Stimulated activated CD8-positive, alpha-beta memory T cell treated with anti-CD3 and anti-CD28 coated beads, Interleukin-15, amount 100 ng/mL, for 48 hours (primary cell): ENCODE measurements at regions not wholly inside any gene's neighbourhood (a gene's known extent, or its start where the extent isn't known, plus 50 kb on each side); places are given as distances from the start of the nearest gene placed in this dataset.

Source experiments
- DNase-seq, 2 donors: peaks; one replicate each; pipeline ENCODE4 v3.0.0-alpha.2; 2020; ENCODE audit warnings: low read depth in 2 of 2

DNA sequence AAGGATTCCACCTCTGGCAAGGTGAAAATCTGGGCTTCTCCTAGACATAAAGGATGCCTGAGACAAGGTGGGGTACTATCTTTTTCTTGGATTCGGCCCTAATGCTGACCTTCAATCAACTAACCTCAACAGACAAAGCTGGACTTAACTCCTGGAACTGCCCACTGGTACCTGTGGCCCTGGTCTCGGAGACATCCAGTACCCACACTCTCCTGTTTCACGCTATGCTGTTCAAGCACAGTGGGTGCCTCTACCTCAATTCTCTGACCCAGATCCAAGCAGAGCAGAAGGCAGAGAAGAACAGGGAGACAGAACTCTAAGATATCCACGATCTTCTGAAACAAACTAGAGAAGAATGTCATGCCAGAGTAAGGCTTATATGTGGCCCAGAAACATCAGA lies 189.8 kb upstream of the FOXQ1 start:
- no peak for DNase-seq

DNA sequence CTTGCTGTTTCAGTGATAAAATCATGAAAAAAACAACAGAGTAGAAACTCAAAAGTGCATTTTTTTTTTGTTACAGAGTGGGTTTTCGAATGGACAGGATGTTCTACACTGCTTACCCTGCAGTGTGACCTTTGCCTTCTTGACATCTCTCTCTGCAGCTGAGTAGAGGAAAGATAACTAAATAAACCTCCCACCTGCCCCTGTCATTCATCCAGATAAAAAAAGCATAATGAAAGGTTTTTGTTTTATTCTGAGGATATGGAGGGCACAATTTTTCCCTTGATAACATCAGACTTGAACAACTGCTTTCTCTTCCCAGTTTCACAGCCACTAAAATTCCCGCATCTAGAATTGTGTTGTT lies 193.6 kb upstream of the FOXQ1 start:
- DNase-seq: no peak

- DNase-seq: no peak
Observed at GRCh38 chr6:1117530-1118286, 194.2 kb upstream of the FOXQ1 start.

GRCh38 chr6:1116149-1116548 lies 195.7 kb upstream of the FOXQ1 start:
- DNase-seq: no peak

GRCh38 chr6:1113916-1114540 lies 197.9 kb upstream of the FOXQ1 start:
- DNase-seq: no peak

- no peak for DNase-seq
Observed at GRCh38 chr6:1111361-1111760, 200.5 kb upstream of the FOXQ1 start.

GRCh38 chr6:1110941-1111349 lies 201.0 kb upstream of the FOXQ1 start:
- DNase-seq: no peak

- DNase-seq: no peak
Observed at GRCh38 chr6:1110164-1110563, 201.7 kb upstream of the FOXQ1 start.

GRCh38 chr6:1109134-1109533 lies 202.8 kb upstream of the FOXQ1 start:
- DNase-seq: no peak

DNA sequence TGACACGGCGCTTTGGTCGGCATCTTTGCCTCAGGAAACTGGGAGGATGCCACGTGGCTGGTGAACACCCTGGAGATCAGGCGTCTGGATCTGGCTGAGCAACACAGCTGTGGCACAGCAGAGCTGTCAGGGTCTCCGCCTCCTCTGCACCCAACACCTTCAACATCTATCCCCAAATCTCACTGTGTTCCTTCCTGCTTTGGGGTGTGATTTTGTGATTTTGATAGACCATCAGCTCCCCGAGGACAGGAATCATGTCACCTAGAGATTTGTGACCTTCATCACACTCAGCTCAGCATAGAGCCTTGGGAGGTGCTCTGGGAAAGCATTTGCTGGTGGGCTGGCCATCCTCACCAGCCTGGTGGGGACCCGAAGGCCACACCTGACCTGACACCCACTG lies 203.7 kb upstream of the FOXQ1 start:
- DNase-seq: no peak

GRCh38 chr6:1107578-1107977 lies 204.3 kb upstream of the FOXQ1 start:
- no peak for DNase-seq

DNA sequence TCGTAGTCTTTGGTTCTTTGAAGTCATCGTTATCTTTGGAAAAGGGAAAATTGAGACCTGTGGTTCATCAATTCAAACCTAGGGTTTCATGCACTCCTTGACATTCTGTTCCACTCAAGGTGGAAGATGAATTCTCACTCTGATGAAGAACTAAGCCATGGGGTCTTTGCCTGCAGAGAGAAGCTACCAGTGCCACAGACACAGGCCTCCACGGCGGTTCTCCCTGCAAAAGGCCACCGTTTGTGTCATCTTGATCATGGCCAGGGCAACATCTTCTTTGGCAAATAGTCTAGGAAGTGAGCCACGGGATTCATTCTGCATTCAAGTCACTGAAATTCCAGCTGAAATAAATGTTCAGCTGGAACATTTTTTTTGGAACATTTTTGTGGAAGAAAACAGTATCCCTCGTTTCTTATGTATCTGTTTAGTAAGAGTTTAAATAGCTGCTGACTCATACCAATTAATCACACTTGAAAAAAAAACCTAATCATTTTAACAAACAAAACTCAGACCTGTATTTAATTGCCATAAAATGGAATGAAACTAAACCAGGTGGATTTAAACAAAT lies 206.0 kb upstream of the FOXQ1 start:
- DNase-seq: no peak

DNA sequence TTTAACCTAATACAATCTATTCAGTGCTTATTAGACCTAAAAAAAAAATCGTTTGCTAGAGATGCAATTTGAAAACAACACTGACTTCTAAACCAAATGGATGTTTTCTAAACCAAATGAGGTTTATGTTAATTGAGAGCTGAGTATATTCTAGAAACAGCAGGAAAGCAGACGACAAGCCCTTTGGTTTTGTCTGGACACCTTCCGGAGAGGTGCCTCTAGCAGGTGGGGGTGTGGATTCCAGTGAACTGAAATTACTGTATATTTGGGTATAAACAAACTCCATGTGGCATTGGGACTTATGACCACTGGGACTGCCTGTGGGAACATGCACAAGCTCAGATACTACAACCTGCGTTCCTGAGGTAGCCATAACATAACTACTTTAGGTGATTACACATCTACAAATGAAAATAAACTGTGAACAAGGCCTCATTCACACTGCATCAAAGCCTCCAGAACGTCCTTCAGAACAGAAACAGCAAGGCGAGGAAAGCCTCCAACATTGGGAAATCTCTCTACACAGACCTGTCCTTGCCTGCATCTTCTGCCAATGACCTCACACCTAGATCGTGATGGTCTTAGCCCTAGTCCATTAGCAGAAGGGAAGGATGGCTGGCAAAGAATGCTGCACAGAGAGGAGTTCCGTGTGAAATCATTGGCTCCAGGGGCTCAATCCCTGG lies 206.8 kb upstream of the FOXQ1 start:
- DNase-seq: no peak

DNA sequence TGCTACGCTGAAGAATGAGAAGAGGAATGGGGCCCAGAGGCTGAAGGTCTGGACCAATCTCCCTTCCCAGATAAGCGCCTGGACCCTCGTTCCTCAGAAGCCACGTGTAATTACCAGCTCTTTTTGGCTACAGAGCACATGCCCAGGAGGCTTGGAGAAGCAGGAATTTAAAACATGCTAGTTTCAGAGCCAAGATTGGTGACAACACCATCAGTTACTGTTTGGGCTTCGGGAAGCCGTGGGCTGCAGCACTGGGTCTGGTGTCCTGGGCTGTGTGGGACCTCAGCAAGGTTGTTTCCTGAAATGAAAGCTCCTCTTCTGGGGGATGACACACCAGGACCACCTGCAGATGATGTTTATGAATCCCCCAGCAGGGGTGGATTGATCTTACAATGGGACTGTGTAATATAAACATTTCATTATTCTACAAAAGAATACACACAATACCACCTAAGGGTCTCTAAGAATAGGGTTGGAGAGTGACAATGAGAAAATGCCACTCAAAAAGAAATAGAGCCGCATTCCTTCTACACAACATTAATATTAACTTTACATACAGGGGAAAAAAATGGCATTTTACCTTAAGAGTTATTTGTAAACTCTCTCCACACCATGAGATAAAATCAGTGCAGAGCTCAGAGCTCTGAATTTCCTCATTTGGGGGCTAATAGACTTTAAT lies 207.8 kb upstream of the FOXQ1 start:
- no peak for DNase-seq

GRCh38 chr6:1103021-1103420 lies 208.9 kb upstream of the FOXQ1 start:
- DNase-seq: no peak

GRCh38 chr6:1100269-1100668 lies 211.6 kb upstream of the FOXQ1 start:
- DNase-seq: no peak

GRCh38 chr6:1099264-1099663 lies 212.6 kb upstream of the FOXQ1 start:
- no peak for DNase-seq

DNA sequence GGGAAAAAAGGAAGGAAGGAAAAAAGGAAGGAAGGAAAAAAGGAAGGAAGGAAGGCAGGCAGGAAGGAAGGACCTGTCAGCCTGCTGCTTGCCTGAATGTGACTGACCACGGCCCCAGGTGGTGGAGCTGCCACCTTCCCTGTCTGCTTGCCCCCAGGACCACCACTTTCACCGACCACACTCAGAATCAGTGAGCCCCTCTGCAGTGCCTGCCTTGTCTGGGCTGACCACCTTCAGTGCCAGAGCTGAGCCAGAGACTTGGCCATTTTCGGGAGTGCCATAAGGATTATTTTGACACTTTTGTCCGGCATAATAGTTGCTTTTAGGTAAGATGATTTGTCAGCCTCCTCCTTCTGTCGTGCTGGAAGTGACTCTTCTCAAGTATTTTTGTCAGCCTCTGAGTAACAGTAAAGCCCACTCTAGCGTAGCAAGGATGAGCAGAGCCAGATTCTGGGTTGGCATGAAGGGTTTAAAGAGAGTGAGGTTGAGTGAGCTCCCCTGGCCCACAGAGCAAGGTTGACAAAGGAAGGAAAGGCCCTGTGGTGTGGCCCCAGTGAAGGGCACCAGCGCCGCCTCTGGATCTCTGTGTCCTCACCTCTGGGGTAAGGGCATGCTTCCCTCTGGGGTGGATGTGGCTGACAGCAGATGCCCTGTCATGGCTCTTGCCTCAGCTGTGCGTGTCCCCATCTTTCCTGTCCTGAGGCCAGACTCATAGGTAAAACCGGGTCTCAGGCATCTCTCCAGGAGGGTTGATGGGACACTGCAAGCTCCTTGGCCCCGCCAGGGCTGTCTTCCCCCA lies 214.7 kb upstream of the FOXQ1 start:
- DNase-seq: no peak

DNA sequence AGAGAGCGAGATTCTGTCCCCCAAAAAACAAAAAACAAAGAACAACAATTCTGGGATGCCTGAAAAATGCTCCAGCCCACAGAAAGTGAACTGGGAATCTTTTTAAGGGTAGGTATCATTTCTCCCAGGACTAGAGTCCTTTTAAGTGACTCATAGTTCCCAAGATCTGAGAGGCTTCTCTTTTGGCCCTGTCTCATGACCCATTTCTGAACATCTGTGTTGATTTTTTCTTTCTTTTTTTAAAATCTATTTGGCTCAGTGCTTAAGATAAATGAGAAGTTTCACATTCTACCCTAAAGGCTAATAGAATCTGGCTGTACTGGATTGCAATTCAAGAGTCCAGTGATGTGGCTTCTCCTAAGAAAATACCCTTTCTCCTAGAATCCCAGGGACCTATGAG lies 217.6 kb upstream of the FOXQ1 start:
- no peak for DNase-seq

- no peak for DNase-seq
Observed at GRCh38 chr6:1091900-1092299, 220.0 kb upstream of the FOXQ1 start.

DNA sequence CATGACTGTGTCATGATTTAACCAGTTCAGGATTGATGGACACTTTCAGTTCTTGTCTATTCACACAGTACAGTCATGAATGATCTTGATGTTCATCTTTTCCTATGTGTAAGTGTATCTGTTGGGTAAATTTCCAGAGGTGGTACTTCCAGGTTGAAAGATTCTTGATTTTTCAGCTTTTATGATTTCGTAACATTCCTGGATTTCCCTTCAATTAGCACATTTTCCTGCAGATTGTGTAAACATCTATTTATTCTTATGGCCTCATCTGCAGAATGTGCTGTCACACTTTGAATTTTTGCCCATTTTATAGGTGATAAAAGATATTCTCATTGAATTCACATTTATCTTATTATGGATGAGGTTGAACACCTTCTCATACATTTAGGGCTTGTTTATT lies 222.0 kb upstream of the FOXQ1 start:
- DNase-seq: no peak
